Smooth muscle cell (in vitro differentiated cells): ENCODE measurements at regions not wholly inside any gene's neighbourhood (a gene's known extent, or its start where the extent isn't known, plus 50 kb on each side); places are given as distances from the start of the nearest gene placed in this dataset.

Experiments used
- DNase-seq: peaks from one replicate; lab custom pipeline; 2025; ENCODE audit not compliant: unreplicated experiment; lab: John Stamatoyannopoulos, UW
- H2AFZ ChIP-seq: fragments of 200-600 bp; sonication (generic); 2 replicates; pipeline ENCODE4 v1.6.0; 2016; ENCODE audit warnings: antibody characterized with exemption, low read depth, mild to moderate bottlenecking
- H3F3A ChIP-seq: fragments of 200-600 bp; sonication (generic); 2 replicates; pipeline ENCODE4 v1.6.0; 2017; ENCODE audit warnings: antibody characterized with exemption, low read depth
- H3K27ac ChIP-seq: fragments of 200-600 bp; sonication (generic); 2 replicates; pipeline ENCODE4 v1.5.1; 2016; ENCODE audit warnings: low read depth, mild to moderate bottlenecking
- H3K27me3 ChIP-seq: fragments of 200-600 bp; sonication (generic); 2 replicates; pipeline ENCODE4 v1.6.1; 2016; ENCODE audit warnings: low read depth, mild to moderate bottlenecking
- H3K36me3 ChIP-seq: fragments of 200-600 bp; sonication (generic); 2 replicates; pipeline ENCODE4 v1.5.1; 2016; ENCODE audit warnings: low read depth
- H3K4me1 ChIP-seq: fragments of 200-600 bp; sonication (generic); 2 replicates; pipeline ENCODE4 v1.5.1; 2016; ENCODE audit warnings: low read depth
- H3K4me2 ChIP-seq: fragments of 200-600 bp; sonication (generic); 2 replicates; pipeline ENCODE4 v1.6.0; 2016; ENCODE audit warnings: mild to moderate bottlenecking
- H3K4me3 ChIP-seq: fragments of 200-600 bp; sonication (generic); 2 replicates; pipeline ENCODE4 v1.5.1; 2016; ENCODE audit warnings: mild to moderate bottlenecking
- H3K79me2 ChIP-seq: fragments of 200-600 bp; sonication (generic); 2 replicates; pipeline ENCODE4 v1.6.0; 2016; ENCODE audit warnings: low read depth, mild to moderate bottlenecking
- H3K9ac ChIP-seq: fragments of 200-600 bp; sonication (generic); 2 replicates; pipeline ENCODE4 v1.6.0; 2016; ENCODE audit warnings: low read depth
- H3K9me3 ChIP-seq: fragments of 200-600 bp; sonication (generic); replicated peaks from 2 replicates; pipeline ENCODE4 v1.5.1; 2016; ENCODE audit warnings: low read depth
- H4K20me1 ChIP-seq: fragments of 200-600 bp; sonication (generic); 2 replicates; pipeline ENCODE4 v1.6.0; 2016; ENCODE audit warnings: low read depth
- CTCF ChIP-seq: fragments of 200-600 bp; sonication (generic); IDR thresholded peaks from 2 replicates; pipeline ENCODE4 v1.5.1; 2017; ENCODE audit warnings: borderline replicate concordance, mild to moderate bottlenecking, antibody characterized with exemption; ENCODE audit not compliant: insufficient read depth, poor library complexity, severe bottlenecking
- WGBS: methylation state at CpG from one replicate; pipeline ENCODE4 v1.1.7; 2016; ENCODE audit warnings: low lambda C conversion rate; 5-methylcytosine and 5-hydroxymethylcytosine counted together

DNA sequence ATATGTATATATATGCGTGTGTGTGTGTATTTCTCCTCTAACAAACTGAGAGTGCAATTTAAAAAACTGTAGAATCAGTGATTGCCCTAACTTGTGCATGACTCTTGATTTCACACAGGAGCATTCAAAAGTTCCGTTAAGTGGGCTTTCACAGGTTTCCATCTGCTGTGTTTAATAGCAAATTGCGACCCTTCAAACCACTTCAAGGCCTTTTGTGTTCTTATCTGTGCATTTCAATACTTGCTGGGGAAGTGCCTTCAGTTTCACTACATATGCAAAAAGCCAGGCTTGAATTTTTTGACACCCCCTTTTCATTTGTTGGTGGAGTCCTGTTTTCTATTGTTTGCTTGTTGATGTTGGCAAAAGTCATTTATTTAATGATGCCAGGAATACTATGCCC, 158.0 kb downstream of the TM9SF2 start:
- 70% methylated on average over 3 of the region's 3 CpGs for WGBS
- Histone ChIP-seq H2AFZ (no peak overlapping the region), H3K4me2 (no peak overlapping the region), H3K9ac (no peak overlapping the region), H3K79me2 (no peaks in the 10 kb centered on the region), H3K9me3 (no peaks in the 10 kb centered on the region), H3K27me3 (peaks cover 36% of the 10 kb centered on the region), H3K36me3 (no peaks in the 10 kb centered on the region), H4K20me1 (no peaks in the 10 kb centered on the region), H3K4me3 (no peak overlapping the region), H3K27ac (no peak overlapping the region), H3K4me1 (peaks cover 68% of the 10 kb centered on the region), H3F3A (no peaks in the 10 kb centered on the region)
- no peak for TF ChIP-seq CTCF
- DNase-seq: no peak

- WGBS: 3% methylated on average over 24 of the region's 26 CpGs
- no peaks in the 10 kb centered on the region for H3K36me3 ChIP-seq
- peaks cover 61% of the 10 kb centered on the region for H3K4me1 ChIP-seq
- peak overlapping the region; percentile 61 for H3K9ac ChIP-seq
- no peaks in the 10 kb centered on the region for H3K79me2 ChIP-seq
- TF ChIP-seq CTCF: peak; percentile 39
- peak overlapping the region; percentile 60 for H3K4me3 ChIP-seq
- peak; percentile 31 for DNase-seq
- H3K9me3 ChIP-seq: no peaks in the 10 kb centered on the region
- no peaks in the 10 kb centered on the region for H4K20me1 ChIP-seq
- H2AFZ ChIP-seq: peak overlapping the region; percentile 99
- H3K27ac ChIP-seq: no peak overlapping the region
- H3K27me3 ChIP-seq: peaks cover 33% of the 10 kb centered on the region
- peak overlapping the region; percentile 95 for H3K4me2 ChIP-seq
- no peaks in the 10 kb centered on the region for H3F3A ChIP-seq
Measured at GRCh38 chr13:99658261-99658991, 157.2 kb downstream of the TM9SF2 start.

DNA sequence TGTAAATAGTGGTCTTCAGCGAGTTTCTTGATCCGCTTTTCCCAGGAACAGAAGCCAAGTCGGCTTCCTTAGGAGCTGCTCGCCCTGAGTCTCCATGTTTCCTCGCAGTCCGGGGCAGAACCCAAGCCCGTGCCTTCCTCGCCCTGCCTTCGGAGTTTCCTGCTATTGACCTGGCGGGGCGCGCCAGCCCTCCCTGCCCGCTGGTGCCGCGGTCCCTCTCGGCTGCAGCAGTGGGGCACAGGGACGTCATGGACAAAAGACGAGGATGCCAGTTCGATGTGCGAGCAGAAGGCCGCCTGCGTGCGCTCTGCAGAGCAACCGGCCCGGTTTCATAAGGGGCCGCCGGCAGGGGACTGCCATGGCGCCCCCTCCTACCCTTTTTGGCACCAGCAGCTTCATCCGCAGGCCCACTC, 156.6 kb downstream of the TM9SF2 start:
- Histone ChIP-seq H3K36me3 (no peaks in the 10 kb centered on the region), H3K79me2 (no peaks in the 10 kb centered on the region), H2AFZ (peak overlapping the region; percentile 99), H3F3A (no peaks in the 10 kb centered on the region), H3K27me3 (peaks cover 32% of the 10 kb centered on the region), H3K27ac (no peak overlapping the region), H4K20me1 (no peaks in the 10 kb centered on the region), H3K4me3 (peak overlapping the region; percentile 60), H3K4me2 (peak overlapping the region; percentile 95), H3K9me3 (no peaks in the 10 kb centered on the region), H3K4me1 (peaks cover 58% of the 10 kb centered on the region), H3K9ac (peak overlapping the region; percentile 61)
- peak; percentile 19 for TF ChIP-seq CTCF
- 11% methylated on average over 29 of the region's 29 CpGs for WGBS
- peak; percentile 31 for DNase-seq

DNA sequence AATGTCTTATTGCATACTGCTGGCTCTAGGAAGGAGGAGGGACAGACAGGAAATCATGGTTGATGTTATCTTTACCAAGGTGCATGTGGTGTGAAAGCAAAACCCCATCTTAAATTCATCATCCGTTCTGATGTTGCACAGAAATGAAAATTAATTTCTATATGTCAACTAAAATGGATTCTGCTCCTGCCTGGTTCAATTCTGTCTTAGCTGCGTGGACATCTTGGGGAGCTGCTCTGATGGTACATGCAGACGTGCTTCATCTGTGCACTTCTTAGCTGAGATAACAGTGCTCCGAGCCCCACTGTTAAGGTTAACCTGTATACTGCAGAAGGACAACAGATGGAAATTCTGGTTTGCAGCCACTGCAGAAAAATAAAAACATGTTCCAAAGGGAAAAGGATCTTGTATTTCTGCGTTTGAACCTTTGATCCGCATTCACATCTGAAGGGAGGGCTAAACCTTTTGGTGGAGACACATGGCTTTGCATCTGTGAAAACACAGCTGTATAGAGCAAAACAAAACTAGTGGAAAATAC, 155.6 kb downstream of the TM9SF2 start:
- Histone ChIP-seq H3K9me3 (no peaks in the 10 kb centered on the region), H3K9ac (no peak overlapping the region), H3K4me1 (peaks cover 49% of the 10 kb centered on the region), H3K4me3 (no peak overlapping the region), H3K36me3 (no peaks in the 10 kb centered on the region), H3K79me2 (no peaks in the 10 kb centered on the region), H3K27me3 (peaks cover 29% of the 10 kb centered on the region), H3K27ac (no peak overlapping the region), H3F3A (no peaks in the 10 kb centered on the region), H4K20me1 (no peaks in the 10 kb centered on the region), H3K4me2 (no peak overlapping the region), H2AFZ (peak overlapping the region; percentile 99)
- 77% methylated on average over 6 of the region's 6 CpGs for WGBS
- DNase-seq: no peak
- no peak for TF ChIP-seq CTCF
